GM12864 (cell line): ENCODE measurements at regions not wholly inside any gene's neighbourhood (a gene's known extent, or its start where the extent isn't known, plus 50 kb on each side); places are given as distances from the start of the nearest gene placed in this dataset.

Source experiments
- DNase-seq: peaks from one replicate; pipeline ENCODE4 v3.0.0-alpha.2; 2011; ENCODE audit warnings: low read depth
- H3K4me3 ChIP-seq: 2 replicates; pipeline ENCODE4 v1.5.1; 2011; ENCODE audit warnings: mild to moderate bottlenecking, low read depth, low read length, control low read depth
- TF ChIP-seq, protein P1 (sequence below): IDR thresholded peaks from 2 replicates; pipeline ENCODE4 v1.5.1; 2011; ENCODE audit warnings: low read depth, mild to moderate bottlenecking, moderate library complexity, low read length, control low read depth, inconsistent platforms; ENCODE audit errors: missing control alignments

GRCh38 chr10:88222881-88223280 lies 359.5 kb downstream of the PTEN start:
- TF ChIP-seq, protein P1, sequence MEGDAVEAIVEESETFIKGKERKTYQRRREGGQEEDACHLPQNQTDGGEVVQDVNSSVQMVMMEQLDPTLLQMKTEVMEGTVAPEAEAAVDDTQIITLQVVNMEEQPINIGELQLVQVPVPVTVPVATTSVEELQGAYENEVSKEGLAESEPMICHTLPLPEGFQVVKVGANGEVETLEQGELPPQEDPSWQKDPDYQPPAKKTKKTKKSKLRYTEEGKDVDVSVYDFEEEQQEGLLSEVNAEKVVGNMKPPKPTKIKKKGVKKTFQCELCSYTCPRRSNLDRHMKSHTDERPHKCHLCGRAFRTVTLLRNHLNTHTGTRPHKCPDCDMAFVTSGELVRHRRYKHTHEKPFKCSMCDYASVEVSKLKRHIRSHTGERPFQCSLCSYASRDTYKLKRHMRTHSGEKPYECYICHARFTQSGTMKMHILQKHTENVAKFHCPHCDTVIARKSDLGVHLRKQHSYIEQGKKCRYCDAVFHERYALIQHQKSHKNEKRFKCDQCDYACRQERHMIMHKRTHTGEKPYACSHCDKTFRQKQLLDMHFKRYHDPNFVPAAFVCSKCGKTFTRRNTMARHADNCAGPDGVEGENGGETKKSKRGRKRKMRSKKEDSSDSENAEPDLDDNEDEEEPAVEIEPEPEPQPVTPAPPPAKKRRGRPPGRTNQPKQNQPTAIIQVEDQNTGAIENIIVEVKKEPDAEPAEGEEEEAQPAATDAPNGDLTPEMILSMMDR: no peak
- no peak overlapping the region for H3K4me3 ChIP-seq
- no peak for DNase-seq
